ENCODE measurements at regions not wholly inside any gene's neighbourhood (a gene's known extent, or its start where the extent isn't known, plus 50 kb on each side); places are given as distances from the start of the nearest gene placed in this dataset.

GRCh38 chr9:75715360-75715759 lies 175.1 kb upstream of the PCSK5 start:
- TF ChIP-seq, protein P1, sequence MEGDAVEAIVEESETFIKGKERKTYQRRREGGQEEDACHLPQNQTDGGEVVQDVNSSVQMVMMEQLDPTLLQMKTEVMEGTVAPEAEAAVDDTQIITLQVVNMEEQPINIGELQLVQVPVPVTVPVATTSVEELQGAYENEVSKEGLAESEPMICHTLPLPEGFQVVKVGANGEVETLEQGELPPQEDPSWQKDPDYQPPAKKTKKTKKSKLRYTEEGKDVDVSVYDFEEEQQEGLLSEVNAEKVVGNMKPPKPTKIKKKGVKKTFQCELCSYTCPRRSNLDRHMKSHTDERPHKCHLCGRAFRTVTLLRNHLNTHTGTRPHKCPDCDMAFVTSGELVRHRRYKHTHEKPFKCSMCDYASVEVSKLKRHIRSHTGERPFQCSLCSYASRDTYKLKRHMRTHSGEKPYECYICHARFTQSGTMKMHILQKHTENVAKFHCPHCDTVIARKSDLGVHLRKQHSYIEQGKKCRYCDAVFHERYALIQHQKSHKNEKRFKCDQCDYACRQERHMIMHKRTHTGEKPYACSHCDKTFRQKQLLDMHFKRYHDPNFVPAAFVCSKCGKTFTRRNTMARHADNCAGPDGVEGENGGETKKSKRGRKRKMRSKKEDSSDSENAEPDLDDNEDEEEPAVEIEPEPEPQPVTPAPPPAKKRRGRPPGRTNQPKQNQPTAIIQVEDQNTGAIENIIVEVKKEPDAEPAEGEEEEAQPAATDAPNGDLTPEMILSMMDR (IDR thresholded peaks at IDR 0.05; ENCODE audit: insufficient read depth, low read length, severe bottlenecking), result no peak
- DNase-seq (ENCODE audit: low read depth) (peak; percentile 8), FAIRE-seq (no peak)
- no peaks in the 10 kb centered on the region for H3K27me3 ChIP-seq (ENCODE audit: control insufficient read depth, insufficient read depth, low read length)
- H3K36me3 ChIP-seq (ENCODE audit: control insufficient read depth, insufficient read depth, low read length), result no peaks in the 10 kb centered on the region
- no peak overlapping the region for H3K4me3 ChIP-seq (ENCODE audit: low read depth, low read length)

GRCh38 chr9:75718677-75719076 lies 171.8 kb upstream of the PCSK5 start:
- Histone ChIP-seq H3K4me3 (ENCODE audit: low read depth, low read length) (no peak overlapping the region), H3K36me3 (ENCODE audit: control insufficient read depth, insufficient read depth, low read length) (no peaks in the 10 kb centered on the region), H3K27me3 (ENCODE audit: control insufficient read depth, insufficient read depth, low read length) (no peaks in the 10 kb centered on the region)
- no peak for DNase-seq (ENCODE audit: low read depth)
- no peak for FAIRE-seq
- TF ChIP-seq, protein P1 (IDR thresholded peaks at IDR 0.05; ENCODE audit: insufficient read depth, low read length, severe bottlenecking), result no peak

DNA sequence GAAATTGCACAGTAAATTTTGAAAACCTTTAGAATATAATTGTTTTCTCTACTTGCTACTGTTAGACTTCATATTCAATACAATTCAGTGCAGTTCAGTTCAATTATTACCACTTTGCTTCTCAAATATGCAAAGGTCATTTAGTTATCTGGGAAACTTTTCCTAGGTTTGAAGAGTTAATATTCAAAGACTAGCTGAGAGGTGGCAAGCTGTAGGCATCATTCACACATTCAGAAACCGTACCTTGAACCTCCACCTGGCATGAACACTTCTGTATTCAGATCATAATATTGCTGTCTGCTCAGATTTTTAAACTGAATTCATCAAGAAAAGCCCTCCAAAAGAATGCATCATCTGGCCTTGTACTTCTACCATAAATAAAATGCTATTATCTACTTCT lies 162.1 kb upstream of the PCSK5 start:
- TF ChIP-seq, protein P1 (IDR thresholded peaks at IDR 0.05; ENCODE audit: insufficient read depth, low read length, severe bottlenecking), result no peak
- DNase-seq (ENCODE audit: low read depth) (no peak), FAIRE-seq (no peak)
- no peaks in the 10 kb centered on the region for H3K36me3 ChIP-seq (ENCODE audit: control insufficient read depth, insufficient read depth, low read length)
- H3K27me3 ChIP-seq (ENCODE audit: control insufficient read depth, insufficient read depth, low read length), result no peaks in the 10 kb centered on the region
- no peak overlapping the region for H3K4me3 ChIP-seq (ENCODE audit: low read depth, low read length)

GRCh38 chr9:75734802-75735201 lies 155.7 kb upstream of the PCSK5 start:
- DNase-seq (ENCODE audit: low read depth), result no peak
- H3K27me3 ChIP-seq (ENCODE audit: control insufficient read depth, insufficient read depth, low read length), result no peaks in the 10 kb centered on the region
- FAIRE-seq, result no peak
- H3K4me3 ChIP-seq (ENCODE audit: low read depth, low read length), result no peak overlapping the region
- TF ChIP-seq, protein P1 (IDR thresholded peaks at IDR 0.05; ENCODE audit: insufficient read depth, low read length, severe bottlenecking), result no peak
- no peaks in the 10 kb centered on the region for H3K36me3 ChIP-seq (ENCODE audit: control insufficient read depth, insufficient read depth, low read length)

DNA sequence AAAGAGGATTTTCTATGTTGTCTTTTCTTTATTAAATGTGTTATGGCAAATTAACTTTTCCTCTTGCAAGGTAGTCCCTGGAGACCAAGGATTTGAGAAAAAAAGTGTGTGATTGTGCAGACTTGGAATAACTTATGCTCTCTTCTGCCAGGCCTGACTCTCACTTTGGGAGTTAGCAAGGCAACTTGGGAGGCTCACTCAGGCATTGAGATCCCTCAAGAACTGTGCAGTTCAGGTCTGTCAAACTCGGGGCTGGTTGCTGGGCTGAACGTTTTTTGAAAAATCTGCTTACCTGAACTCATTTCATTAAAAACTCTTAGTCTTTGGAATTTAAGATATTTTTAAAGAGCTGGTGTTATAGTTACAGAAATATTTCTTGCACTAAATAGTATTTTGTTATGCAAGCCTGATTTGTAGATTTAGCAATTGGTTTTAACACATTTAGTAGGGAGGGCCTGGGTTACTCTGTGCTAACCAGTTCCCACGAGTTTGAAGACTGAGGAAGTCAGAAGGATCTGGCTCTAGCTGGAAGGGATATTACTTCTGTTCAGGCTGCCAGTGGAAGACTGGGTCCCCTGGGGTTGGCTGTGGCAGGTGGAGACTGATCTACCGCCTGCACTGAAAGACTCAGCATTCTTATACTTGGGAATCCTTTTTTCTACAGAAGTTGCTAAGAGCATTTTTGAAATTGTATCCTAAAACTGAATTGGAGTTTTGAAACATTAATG lies 150.4 kb upstream of the PCSK5 start:
- Histone ChIP-seq H3K27me3 (ENCODE audit: control insufficient read depth, insufficient read depth, low read length) (no peaks in the 10 kb centered on the region), H3K4me3 (ENCODE audit: low read depth, low read length) (no peak overlapping the region), H3K36me3 (ENCODE audit: control insufficient read depth, insufficient read depth, low read length) (no peaks in the 10 kb centered on the region)
- DNase-seq (ENCODE audit: low read depth) (no peak), FAIRE-seq (no peak)
- TF ChIP-seq, protein P1 (IDR thresholded peaks at IDR 0.05; ENCODE audit: insufficient read depth, low read length, severe bottlenecking), result no peak

DNA sequence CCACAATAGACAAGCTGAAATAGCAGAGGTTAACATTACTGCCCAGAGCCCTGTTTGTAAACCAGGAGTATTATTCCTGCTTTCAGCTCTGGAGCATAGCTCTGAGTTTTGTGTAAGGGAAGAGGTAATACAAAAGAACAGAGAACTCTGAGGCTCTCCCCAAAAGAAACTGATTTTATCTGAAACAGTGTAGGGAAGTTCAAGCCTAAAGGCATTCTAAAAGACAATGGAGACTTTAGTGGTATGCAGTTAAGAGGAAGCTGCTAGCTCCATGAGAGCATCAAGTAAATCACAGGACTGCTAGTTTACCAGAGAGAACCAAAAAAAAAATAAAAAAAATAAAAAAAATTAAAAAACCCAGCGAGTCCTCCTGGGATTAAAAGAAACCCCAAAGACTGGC lies 146.6 kb upstream of the PCSK5 start:
- Histone ChIP-seq H3K27me3 (ENCODE audit: control insufficient read depth, insufficient read depth, low read length) (no peaks in the 10 kb centered on the region), H3K36me3 (ENCODE audit: control insufficient read depth, insufficient read depth, low read length) (no peaks in the 10 kb centered on the region), H3K4me3 (ENCODE audit: low read depth, low read length) (no peak overlapping the region)
- TF ChIP-seq, protein P1 (IDR thresholded peaks at IDR 0.05; ENCODE audit: insufficient read depth, low read length, severe bottlenecking), result no peak
- no peak for FAIRE-seq
- no peak for DNase-seq (ENCODE audit: low read depth)

All from bronchial epithelial cell (primary cell).